ENCODE measurements at regions not wholly inside any gene's neighbourhood (a gene's known extent, or its start where the extent isn't known, plus 50 kb on each side); places are given as distances from the start of the nearest gene placed in this dataset.

DNA sequence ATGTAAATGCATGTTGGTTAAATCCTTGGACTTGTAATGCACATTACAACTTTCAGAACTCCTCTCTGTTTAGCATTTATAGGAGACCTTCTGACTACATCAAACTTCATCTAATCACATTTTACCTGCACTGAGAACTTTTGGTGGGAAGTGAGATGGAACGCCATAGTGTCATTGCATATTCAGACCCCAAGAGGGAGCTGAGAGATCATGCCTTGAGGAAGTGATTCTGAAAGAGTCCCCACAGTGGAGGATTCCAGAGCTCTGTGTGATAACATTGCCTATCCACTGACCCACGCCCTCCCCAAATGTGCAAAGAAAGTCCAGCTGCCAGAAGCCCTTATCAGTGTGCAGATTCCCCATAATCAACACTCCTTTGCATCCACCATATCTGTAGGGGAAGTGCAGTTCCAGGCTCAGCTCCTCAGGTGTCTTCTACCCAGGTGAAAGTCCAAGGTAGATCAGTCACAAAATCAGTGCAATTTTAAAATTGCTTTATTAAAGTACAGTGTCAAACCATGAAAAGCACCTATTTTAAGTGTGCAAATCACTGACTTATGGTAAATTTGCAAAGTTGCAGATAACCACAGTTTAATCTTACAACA, 212.4 kb downstream of the RPIA start:
- no peaks in the 10 kb centered on the region for H3K79me1 ChIP-seq (ENCODE audit: insufficient read depth, low read depth, low read length, poor library complexity, severe bottlenecking)
- no peak overlapping the region for H2BK120ac ChIP-seq (ENCODE audit: low read depth, low read length, poor library complexity, severe bottlenecking)
- no peak overlapping the region for H3K56ac ChIP-seq (ENCODE audit: insufficient read length, low read depth, low read length)
- H3K79me2 ChIP-seq (ENCODE audit: insufficient read depth, low read length): no peaks in the 10 kb centered on the region
- H3T11ph ChIP-seq (ENCODE audit: low read length): no peak overlapping the region
- no peak overlapping the region for H3K18ac ChIP-seq (ENCODE audit: insufficient read length, low read depth, low read length)
- WGBS (ENCODE audit: extremely low coverage, insufficient read length, low lambda C conversion rate): no CpG with 5 or more reads among the region's 2 CpGs
- no peak overlapping the region for H3K9ac ChIP-seq (ENCODE audit: extremely low read depth, insufficient read length, low read length)
- H3K14ac ChIP-seq (ENCODE audit: insufficient read depth, low read length): no peak overlapping the region
- peak; percentile 50; the same call in 2 of the 3 replicates for TF ChIP-seq CTCF (conservative IDR thresholded peaks at IDR 0.05)
- H3K23ac ChIP-seq (ENCODE audit: insufficient read length, low read depth, low read length): no peak overlapping the region
- no peaks in the 10 kb centered on the region for H3K4me1 Mint-ChIP-seq
- H2BK5ac ChIP-seq (ENCODE audit: insufficient read length, low read length): no peak overlapping the region
- H4K8ac ChIP-seq (replicated peaks; ENCODE audit: insufficient read length, low read depth, low read length): no peak overlapping the region
- H3K27me3 Mint-ChIP-seq (ENCODE audit: low read depth): peaks cover 2% of the 10 kb centered on the region
- H4K91ac ChIP-seq (ENCODE audit: insufficient read length, low read depth, low read length): no peak overlapping the region
- H3K23me2 ChIP-seq (ENCODE audit: insufficient read length, low read depth, low read length, poor library complexity, severe bottlenecking): no peaks in the 10 kb centered on the region
- H2AK5ac ChIP-seq (ENCODE audit: insufficient read length, low read length): no peak overlapping the region
- H3K36me3 Mint-ChIP-seq (ENCODE audit: insufficient read depth in 1 of 3, low read depth in 3 of 3): peaks cover 0 to 6% (median 0%) of the 10 kb centered on the region in 3 experiments; a peak in 1 of 7 replicates
- no peak overlapping the region for H3K4me3 Mint-ChIP-seq
- no peak overlapping the region for H3K27ac ChIP-seq (ENCODE audit: insufficient read length, low read depth, low read length)
- no peak overlapping the region for H3K4ac ChIP-seq (ENCODE audit: low read depth, low read length)
- no peaks in the 10 kb centered on the region for H4K20me1 ChIP-seq (ENCODE audit: control insufficient read depth, insufficient read depth, insufficient read length)
- H3K9me3 Mint-ChIP-seq: peaks cover 41 to 86% of the 10 kb centered on the region in 2 experiments
- H3K27me3 ChIP-seq (ENCODE audit: insufficient read depth, low read length): no peaks in the 10 kb centered on the region
- no peak overlapping the region for H2AFZ ChIP-seq (ENCODE audit: low read length)
- no peak overlapping the region for H2BK20ac ChIP-seq (ENCODE audit: low read depth, low read length, poor library complexity, severe bottlenecking)
- H2BK12ac ChIP-seq (ENCODE audit: insufficient read length, low read depth, low read length): no peak overlapping the region
- H3K9me3 ChIP-seq (ENCODE audit: control insufficient read depth, low read depth, low read length): peaks cover 2% of the 10 kb centered on the region
- no peak for DNase-seq
- H3K4me1 ChIP-seq (ENCODE audit: insufficient read depth, low read length): no peaks in the 10 kb centered on the region
- no peak overlapping the region for H2BK15ac ChIP-seq (ENCODE audit: low read depth, low read length)
- H3K4me2 ChIP-seq (ENCODE audit: insufficient read depth, insufficient read length, low read length): no peak overlapping the region
- H3K27ac Mint-ChIP-seq: no peak overlapping the region
- no peak overlapping the region for H4K5ac ChIP-seq (ENCODE audit: insufficient read length, low read depth, low read length)
